ENCODE measurements at regions not wholly inside any gene's neighbourhood (a gene's known extent, or its start where the extent isn't known, plus 50 kb on each side); places are given as distances from the start of the nearest gene placed in this dataset.

DNA sequence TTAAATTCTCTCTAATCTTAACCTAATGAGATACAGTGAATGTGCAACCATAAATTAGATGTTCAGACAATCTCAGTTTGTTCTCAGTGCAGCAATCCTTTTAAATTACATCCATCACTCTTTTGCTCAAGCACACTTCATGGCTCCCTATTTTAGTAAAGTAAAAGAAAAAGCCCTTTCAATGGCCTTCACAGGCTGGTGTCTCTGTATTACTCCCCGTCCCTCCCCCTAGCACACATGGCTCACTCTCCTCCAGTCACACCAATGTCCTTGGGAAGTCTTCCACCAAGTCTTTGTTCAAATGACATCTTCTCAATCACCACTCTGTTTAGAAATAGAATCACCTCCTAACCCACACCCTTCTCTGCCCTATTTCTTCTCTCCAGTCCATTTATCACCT, 60.3 kb upstream of the RGS7 start:
- DNase-seq (ENCODE audit: low read depth), result no peak
- H3K36me3 ChIP-seq (ENCODE audit: control insufficient read depth, insufficient read depth, low read length), result no peaks in the 10 kb centered on the region
- no peak for TF ChIP-seq CTCF (IDR thresholded peaks at IDR 0.05; ENCODE audit: insufficient read depth, low read length, poor library complexity, severe bottlenecking)
- H3K4me3 ChIP-seq (ENCODE audit: low read depth, low read length), result no peak overlapping the region
- H3K27me3 ChIP-seq (ENCODE audit: control insufficient read depth, insufficient read depth, low read length), result no peaks in the 10 kb centered on the region

- no peak for DNase-seq (ENCODE audit: low read depth)
- Histone ChIP-seq H3K27me3 (ENCODE audit: control insufficient read depth, insufficient read depth, low read length) (no peaks in the 10 kb centered on the region), H3K4me3 (ENCODE audit: low read depth, low read length) (no peak overlapping the region), H3K36me3 (ENCODE audit: control insufficient read depth, insufficient read depth, low read length) (no peaks in the 10 kb centered on the region)
- no peak for TF ChIP-seq CTCF (IDR thresholded peaks at IDR 0.05; ENCODE audit: insufficient read depth, low read length, poor library complexity, severe bottlenecking)
These were observed 57.0 kb upstream of the RGS7 start for GRCh38 chr1:241413974-241414373.

DNA sequence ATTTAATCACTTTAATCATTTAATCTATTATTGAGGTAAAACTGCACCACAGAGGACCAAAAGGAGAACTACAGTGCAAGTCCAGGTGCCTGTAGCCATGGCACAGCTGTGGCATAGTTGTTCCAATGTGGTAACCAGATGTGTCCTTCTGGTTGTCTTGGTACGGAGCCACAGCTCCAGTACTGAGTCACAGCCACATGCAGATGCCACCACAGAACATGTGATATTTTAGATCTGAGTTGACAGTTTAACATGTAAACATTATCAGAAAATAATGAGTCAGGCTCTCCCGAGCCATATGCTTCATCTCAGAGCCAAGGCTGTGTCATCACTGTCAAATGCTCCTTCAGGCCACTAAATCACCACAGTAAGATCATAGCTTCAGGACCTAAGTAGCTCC, 56.4 kb upstream of the RGS7 start:
- no peak for TF ChIP-seq CTCF (IDR thresholded peaks at IDR 0.05; ENCODE audit: insufficient read depth, low read length, poor library complexity, severe bottlenecking)
- no peaks in the 10 kb centered on the region for H3K36me3 ChIP-seq (ENCODE audit: control insufficient read depth, insufficient read depth, low read length)
- H3K4me3 ChIP-seq (ENCODE audit: low read depth, low read length), result no peak overlapping the region
- DNase-seq (ENCODE audit: low read depth), result no peak
- H3K27me3 ChIP-seq (ENCODE audit: control insufficient read depth, insufficient read depth, low read length), result no peaks in the 10 kb centered on the region

- H3K27me3 ChIP-seq (ENCODE audit: control insufficient read depth, insufficient read depth, low read length), result no peaks in the 10 kb centered on the region
- H3K4me3 ChIP-seq (ENCODE audit: low read depth, low read length), result no peak overlapping the region
- no peak for TF ChIP-seq CTCF (IDR thresholded peaks at IDR 0.05; ENCODE audit: insufficient read depth, low read length, poor library complexity, severe bottlenecking)
- H3K36me3 ChIP-seq (ENCODE audit: control insufficient read depth, insufficient read depth, low read length), result no peaks in the 10 kb centered on the region
- no peak for DNase-seq (ENCODE audit: low read depth)
These were observed 55.6 kb upstream of the RGS7 start for GRCh38 chr1:241412646-241413045.

DNA sequence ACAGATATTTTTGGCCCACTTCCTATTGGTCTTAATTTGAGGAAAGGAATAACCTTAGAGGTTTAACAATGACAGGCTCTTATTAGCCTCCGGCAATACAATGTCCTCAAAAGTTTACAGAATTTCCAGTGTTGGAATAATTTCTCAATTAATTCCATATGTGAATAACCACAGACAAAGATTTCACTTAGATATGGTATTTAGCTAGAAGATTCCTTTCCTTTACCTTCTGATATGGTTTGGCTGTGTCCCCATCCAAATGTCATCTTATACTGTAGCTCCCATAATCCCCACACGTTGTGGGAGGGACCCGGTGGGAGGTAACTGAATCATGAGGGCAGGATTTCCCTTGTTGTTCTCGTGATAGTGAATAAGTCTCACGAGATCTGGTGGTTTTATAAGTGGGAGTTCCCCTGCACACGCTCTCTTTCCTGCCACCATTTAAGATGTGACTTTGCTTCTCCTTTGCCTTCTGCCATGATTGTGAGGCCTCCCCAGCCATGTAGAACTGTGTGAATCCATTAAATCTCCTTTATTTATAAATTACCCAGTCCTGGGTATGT, 54.9 kb upstream of the RGS7 start:
- DNase-seq (ENCODE audit: low read depth), result no peak
- H3K36me3 ChIP-seq (ENCODE audit: control insufficient read depth, insufficient read depth, low read length), result no peaks in the 10 kb centered on the region
- TF ChIP-seq CTCF (IDR thresholded peaks at IDR 0.05; ENCODE audit: insufficient read depth, low read length, poor library complexity, severe bottlenecking), result no peak
- no peaks in the 10 kb centered on the region for H3K27me3 ChIP-seq (ENCODE audit: control insufficient read depth, insufficient read depth, low read length)
- no peak overlapping the region for H3K4me3 ChIP-seq (ENCODE audit: low read depth, low read length)

- no peak overlapping the region for H3K4me3 ChIP-seq (ENCODE audit: low read depth, low read length)
- H3K27me3 ChIP-seq (ENCODE audit: control insufficient read depth, insufficient read depth, low read length), result no peaks in the 10 kb centered on the region
- no peaks in the 10 kb centered on the region for H3K36me3 ChIP-seq (ENCODE audit: control insufficient read depth, insufficient read depth, low read length)
- peak; percentile 31 for DNase-seq (ENCODE audit: low read depth)
- TF ChIP-seq CTCF (IDR thresholded peaks at IDR 0.05; ENCODE audit: insufficient read depth, low read length, poor library complexity, severe bottlenecking), result no peak
These were observed 54.2 kb upstream of the RGS7 start for GRCh38 chr1:241411056-241411775.

Measured in kidney epithelial cell (primary cell).